ENCODE measurements at regions not wholly inside any gene's neighbourhood (a gene's known extent, or its start where the extent isn't known, plus 50 kb on each side); places are given as distances from the start of the nearest gene placed in this dataset.

GRCh38 chr4:134145369-134145768 lies 56.2 kb downstream of the PABPC4L start:
- no peaks in the 10 kb centered on the region for H4K20me1 ChIP-seq
- H3K4me3 ChIP-seq = no peak overlapping the region
- no peaks in the 10 kb centered on the region for H3K27me3 ChIP-seq
- H3K9ac ChIP-seq = no peak overlapping the region
- TF ChIP-seq Cebpa-rat (IDR thresholded peaks at IDR 0.05) = no peak
- no peaks in the 10 kb centered on the region for H3K4me1 ChIP-seq
- H3K9me3 ChIP-seq (replicated peaks in 1 of 11) = peaks cover 0 to 7% (median 6%) of the 10 kb centered on the region in 11 experiments; a peak in 14 of 22 replicates
- no peak overlapping the region for H3K4me2 ChIP-seq
- no peaks in the 10 kb centered on the region for H3K36me3 ChIP-seq
- H3K27ac ChIP-seq = no peak overlapping the region

- Histone ChIP-seq H3K4me3 (no peak overlapping the region), H3K4me1 (no peaks in the 10 kb centered on the region)
- no peak for TF ChIP-seq Cebpa-rat (IDR thresholded peaks at IDR 0.05)
These were observed 57.3 kb downstream of the PABPC4L start for GRCh38 chr4:134144337-134144736.

GRCh38 chr4:134141728-134142127 lies 59.9 kb downstream of the PABPC4L start:
- H3K9me3 ChIP-seq (replicated peaks in 1 of 11) = peaks cover 0 to 5% (median 5%) of the 10 kb centered on the region in 11 experiments; a peak in 14 of 22 replicates
- no peak for TF ChIP-seq Cebpa-rat (IDR thresholded peaks at IDR 0.05)

More at GRCh38 chr4:134144337-134144736, 57.3 kb downstream of the PABPC4L start:
- H3K9me3 ChIP-seq (replicated peaks in 1 of 11) = peaks cover 0 to 7% (median 6%) of the 10 kb centered on the region in 11 experiments; a peak in 14 of 22 replicates
- H4K20me1 ChIP-seq = no peaks in the 10 kb centered on the region
- H3K27ac ChIP-seq = no peak overlapping the region
- no peaks in the 10 kb centered on the region for H3K36me3 ChIP-seq
- no peaks in the 10 kb centered on the region for H3K27me3 ChIP-seq
- H3K4me2 ChIP-seq = no peak overlapping the region
- no peak overlapping the region for H3K9ac ChIP-seq

GRCh38 chr4:134139188-134139587 lies 62.4 kb downstream of the PABPC4L start:
- Histone ChIP-seq H3K4me3 (no peak overlapping the region), H3K27ac (no peak overlapping the region), H3K36me3 (no peaks in the 10 kb centered on the region), H3K9ac (no peak overlapping the region), H3K4me2 (no peak overlapping the region), H4K20me1 (no peaks in the 10 kb centered on the region), H3K9me3 (replicated peaks in 1 of 11) (no peaks in the 10 kb centered on the region), H3K4me1 (no peaks in the 10 kb centered on the region), H3K27me3 (no peaks in the 10 kb centered on the region)
- TF ChIP-seq Cebpa-rat (IDR thresholded peaks at IDR 0.05) = no peak

More at GRCh38 chr4:134141728-134142127, 59.9 kb downstream of the PABPC4L start:
- Histone ChIP-seq H3K27me3 (no peaks in the 10 kb centered on the region), H3K4me1 (no peaks in the 10 kb centered on the region), H3K4me3 (no peak overlapping the region), H4K20me1 (no peaks in the 10 kb centered on the region), H3K9ac (no peak overlapping the region), H3K4me2 (no peak overlapping the region), H3K36me3 (no peaks in the 10 kb centered on the region), H3K27ac (no peak overlapping the region)

- H3K4me3 ChIP-seq = no peak overlapping the region
- H3K4me2 ChIP-seq = no peak overlapping the region
- no peaks in the 10 kb centered on the region for H3K4me1 ChIP-seq
- no peaks in the 10 kb centered on the region for H3K9me3 ChIP-seq (replicated peaks in 1 of 11)
- no peaks in the 10 kb centered on the region for H4K20me1 ChIP-seq
- no peak overlapping the region for H3K9ac ChIP-seq
- no peak for TF ChIP-seq Cebpa-rat (IDR thresholded peaks at IDR 0.05)
- H3K36me3 ChIP-seq = no peaks in the 10 kb centered on the region
- H3K27ac ChIP-seq = no peak overlapping the region
- H3K27me3 ChIP-seq = no peaks in the 10 kb centered on the region
These were observed 69.4 kb downstream of the PABPC4L start for GRCh38 chr4:134132086-134132783.

- Histone ChIP-seq H3K36me3 (no peaks in the 10 kb centered on the region), H3K4me3 (no peak overlapping the region), H3K27ac (no peak overlapping the region), H4K20me1 (no peaks in the 10 kb centered on the region), H3K9me3 (replicated peaks in 1 of 11) (no peaks in the 10 kb centered on the region), H3K4me2 (no peak overlapping the region), H3K9ac (no peak overlapping the region), H3K27me3 (no peaks in the 10 kb centered on the region), H3K4me1 (no peaks in the 10 kb centered on the region)
- no peak for TF ChIP-seq Cebpa-rat (IDR thresholded peaks at IDR 0.05)
These were observed 74.6 kb downstream of the PABPC4L start for GRCh38 chr4:134126955-134127354.

GRCh38 chr4:134126000-134126560 lies 75.5 kb downstream of the PABPC4L start:
- H3K27ac ChIP-seq = no peak overlapping the region
- H4K20me1 ChIP-seq = no peaks in the 10 kb centered on the region
- H3K9ac ChIP-seq = no peak overlapping the region
- H3K36me3 ChIP-seq = no peaks in the 10 kb centered on the region
- H3K4me1 ChIP-seq = no peaks in the 10 kb centered on the region
- no peaks in the 10 kb centered on the region for H3K9me3 ChIP-seq (replicated peaks in 1 of 11)
- H3K27me3 ChIP-seq = no peaks in the 10 kb centered on the region
- TF ChIP-seq Cebpa-rat (IDR thresholded peaks at IDR 0.05) = no peak
- no peak overlapping the region for H3K4me3 ChIP-seq
- no peak overlapping the region for H3K4me2 ChIP-seq

- Histone ChIP-seq H3K4me3 (no peak overlapping the region), H3K4me2 (no peak overlapping the region), H3K9ac (no peak overlapping the region), H3K9me3 (replicated peaks in 1 of 11) (no peaks in the 10 kb centered on the region), H3K36me3 (no peaks in the 10 kb centered on the region), H3K4me1 (no peaks in the 10 kb centered on the region), H4K20me1 (no peaks in the 10 kb centered on the region), H3K27me3 (no peaks in the 10 kb centered on the region), H3K27ac (no peak overlapping the region)
- no peak for TF ChIP-seq Cebpa-rat (IDR thresholded peaks at IDR 0.05)
These were observed 78.7 kb downstream of the PABPC4L start for GRCh38 chr4:134122903-134123302.

GRCh38 chr4:134117392-134118183 lies 84.0 kb downstream of the PABPC4L start:
- TF ChIP-seq Cebpa-rat (IDR thresholded peaks at IDR 0.05) = no peak
- Histone ChIP-seq H3K4me3 (no peak overlapping the region), H3K27me3 (no peaks in the 10 kb centered on the region), H3K9ac (no peak overlapping the region), H3K9me3 (replicated peaks in 1 of 11) (no peaks in the 10 kb centered on the region), H3K27ac (no peak overlapping the region), H3K36me3 (no peaks in the 10 kb centered on the region), H3K4me1 (no peaks in the 10 kb centered on the region), H3K4me2 (no peak overlapping the region), H4K20me1 (no peaks in the 10 kb centered on the region)

All from BLaER1 treated with 17β-estradiol and CSF1 and Interleukin-3, amounts not matched to agents 10 nM and 100 nM (cell line).